ENCODE measurements at regions not wholly inside any gene's neighbourhood (a gene's known extent, or its start where the extent isn't known, plus 50 kb on each side); places are given as distances from the start of the nearest gene placed in this dataset.
"Not testable (repeated sequence)": the region's sequence is repeated elsewhere in the genome, so short reads cannot be mapped to it uniquely, and the experiment has no call there.

DNA sequence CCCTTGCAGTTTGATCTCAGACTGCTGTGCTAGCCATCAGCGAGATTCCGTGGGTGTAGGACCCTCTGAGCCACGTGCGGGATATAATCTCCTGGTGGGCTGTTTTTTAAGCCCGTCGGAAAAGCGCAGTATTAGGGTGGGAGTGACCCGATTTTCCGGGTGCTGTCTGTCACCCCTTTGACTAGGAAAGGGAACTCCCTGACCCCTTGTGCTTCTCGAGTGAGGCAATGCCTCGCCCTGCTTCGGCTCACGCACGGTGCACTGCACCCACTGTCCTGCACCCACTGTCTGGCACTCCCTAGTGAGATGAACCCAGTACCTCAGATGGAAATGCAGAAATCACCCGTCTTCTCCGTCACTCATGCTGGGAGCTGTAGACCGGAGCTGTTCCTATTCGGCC is 728.9 kb upstream of the SPRY2 start:
- H3K4me3 ChIP-seq (ENCODE audit: low read depth, low read length); H3K4me1 ChIP-seq (ENCODE audit: control insufficient read depth, insufficient read depth, low read length); H3K27me3 ChIP-seq (ENCODE audit: control insufficient read depth, insufficient read depth, low read length); H3K36me3 ChIP-seq (ENCODE audit: control insufficient read depth, insufficient read depth, low read length); H3K9me3 ChIP-seq (ENCODE audit: control insufficient read depth, insufficient read depth, low read length); H3K9ac ChIP-seq (ENCODE audit: low read depth, low read length): not testable (repeated sequence)

DNA sequence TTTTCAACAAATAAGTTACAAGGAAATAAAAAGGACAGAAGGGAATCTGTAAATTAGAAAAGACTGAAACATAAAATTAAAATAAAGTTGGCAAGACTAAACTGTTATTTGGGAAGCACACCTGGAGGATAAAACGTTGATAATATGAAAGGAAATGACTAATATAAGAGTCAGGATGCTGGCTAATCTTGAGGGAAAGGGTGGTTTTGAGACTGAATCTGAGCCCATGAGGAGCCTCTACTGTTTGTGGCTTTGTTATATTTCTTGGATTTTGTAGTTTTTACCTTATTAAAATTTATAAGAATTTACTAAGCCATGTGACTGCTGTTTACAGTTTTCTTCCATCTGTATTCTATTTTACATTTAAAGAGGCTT is 718.0 kb upstream of the SPRY2 start:
- Histone ChIP-seq H3K4me1 (ENCODE audit: control insufficient read depth, insufficient read depth, low read length) (no peaks in the 10 kb centered on the region), H3K36me3 (ENCODE audit: control insufficient read depth, insufficient read depth, low read length) (no peaks in the 10 kb centered on the region), H3K9ac (ENCODE audit: low read depth, low read length) (no peak overlapping the region), H3K4me3 (ENCODE audit: low read depth, low read length) (no peak overlapping the region), H3K27me3 (ENCODE audit: control insufficient read depth, insufficient read depth, low read length) (no peaks in the 10 kb centered on the region), H3K9me3 (ENCODE audit: control insufficient read depth, insufficient read depth, low read length) (no peaks in the 10 kb centered on the region)

DNA sequence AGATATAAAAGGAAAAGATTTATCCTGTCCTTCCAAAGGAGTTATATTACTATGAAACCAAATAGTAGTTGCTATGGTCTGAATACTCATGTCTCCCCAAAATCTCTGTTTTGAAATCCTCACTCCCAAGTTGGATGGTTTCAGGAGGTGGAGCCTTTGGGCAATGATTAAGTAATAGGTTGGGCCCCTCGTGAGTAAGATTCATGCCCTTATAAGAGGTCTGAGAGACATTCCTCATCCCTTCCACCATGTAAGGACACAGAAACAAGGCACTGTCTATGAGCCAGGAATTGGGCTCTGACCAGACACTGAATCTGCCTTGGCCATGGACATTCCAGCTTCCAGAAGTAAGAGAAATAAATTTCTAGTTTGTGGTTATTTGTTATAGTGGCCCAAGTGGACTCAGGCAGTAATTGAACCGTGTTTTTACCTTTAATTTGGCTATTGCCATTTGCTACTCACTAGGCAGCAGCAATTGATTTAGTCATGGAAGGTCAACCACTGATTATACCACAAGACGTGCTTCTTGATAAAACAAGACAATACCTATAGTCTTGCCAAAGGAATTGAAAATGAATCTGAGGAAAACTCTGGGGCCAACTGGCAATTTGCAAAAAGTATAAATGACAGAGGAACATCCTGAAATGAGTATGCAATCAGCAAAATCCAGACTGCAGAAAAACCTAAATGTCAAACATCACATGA is 717.4 kb upstream of the SPRY2 start:
- H3K27me3 ChIP-seq (ENCODE audit: control insufficient read depth, insufficient read depth, low read length) = no peaks in the 10 kb centered on the region
- H3K4me1 ChIP-seq (ENCODE audit: control insufficient read depth, insufficient read depth, low read length) = no peaks in the 10 kb centered on the region
- no peaks in the 10 kb centered on the region for H3K36me3 ChIP-seq (ENCODE audit: control insufficient read depth, insufficient read depth, low read length)
- no peak overlapping the region for H3K9ac ChIP-seq (ENCODE audit: low read depth, low read length)
- no peaks in the 10 kb centered on the region for H3K9me3 ChIP-seq (ENCODE audit: control insufficient read depth, insufficient read depth, low read length)
- H3K4me3 ChIP-seq (ENCODE audit: low read depth, low read length) = no peak overlapping the region

DNA sequence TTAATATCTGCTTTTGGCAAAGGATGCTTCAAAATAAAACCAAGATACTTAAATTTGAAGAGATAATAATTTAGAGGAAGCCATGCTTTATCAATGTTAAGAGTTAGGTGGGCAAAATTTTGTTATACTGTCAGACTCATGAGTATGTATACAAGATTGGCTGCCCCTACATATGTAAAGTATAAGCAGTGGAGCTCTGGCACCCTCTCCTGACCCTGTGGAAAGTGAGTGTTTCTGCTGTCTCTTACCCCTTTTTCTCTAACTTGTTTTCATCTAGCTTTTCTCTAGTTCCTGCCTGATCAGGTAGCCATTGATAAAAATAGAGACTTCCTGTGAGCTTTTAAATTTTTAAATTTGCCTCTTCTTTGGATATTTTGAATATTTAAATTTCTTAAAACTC is 710.9 kb upstream of the SPRY2 start:
- no peak overlapping the region for H3K4me3 ChIP-seq (ENCODE audit: low read depth, low read length)
- H3K9ac ChIP-seq (ENCODE audit: low read depth, low read length) = no peak overlapping the region
- H3K4me1 ChIP-seq (ENCODE audit: control insufficient read depth, insufficient read depth, low read length) = no peaks in the 10 kb centered on the region
- no peaks in the 10 kb centered on the region for H3K9me3 ChIP-seq (ENCODE audit: control insufficient read depth, insufficient read depth, low read length)
- H3K27me3 ChIP-seq (ENCODE audit: control insufficient read depth, insufficient read depth, low read length) = no peaks in the 10 kb centered on the region
- no peaks in the 10 kb centered on the region for H3K36me3 ChIP-seq (ENCODE audit: control insufficient read depth, insufficient read depth, low read length)

DNA sequence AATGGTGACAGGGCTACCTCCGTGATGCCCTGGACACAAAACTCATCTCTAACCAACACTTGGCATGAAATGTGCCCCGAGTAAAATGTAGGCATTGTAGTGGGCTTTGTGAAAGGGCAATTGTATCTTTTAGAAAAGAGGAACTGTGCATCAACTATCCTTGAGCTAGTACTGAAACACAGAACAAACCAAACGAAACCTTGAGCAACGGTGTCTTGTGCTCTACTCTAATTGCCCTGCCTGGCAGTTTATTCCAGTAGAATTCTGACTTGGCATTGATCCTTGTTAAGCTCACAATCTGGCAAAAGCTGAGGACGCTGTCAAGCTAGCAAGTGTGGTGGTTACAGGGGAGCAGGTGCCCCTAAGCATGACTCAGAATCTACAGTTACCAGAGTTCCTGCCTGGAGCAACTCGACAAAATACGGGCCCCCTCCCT is 707.1 kb upstream of the SPRY2 start:
- Histone ChIP-seq H3K4me1 (ENCODE audit: control insufficient read depth, insufficient read depth, low read length) (no peaks in the 10 kb centered on the region), H3K27me3 (ENCODE audit: control insufficient read depth, insufficient read depth, low read length) (no peaks in the 10 kb centered on the region), H3K36me3 (ENCODE audit: control insufficient read depth, insufficient read depth, low read length) (no peaks in the 10 kb centered on the region), H3K9ac (ENCODE audit: low read depth, low read length) (no peak overlapping the region), H3K4me3 (ENCODE audit: low read depth, low read length) (no peak overlapping the region), H3K9me3 (ENCODE audit: control insufficient read depth, insufficient read depth, low read length) (no peaks in the 10 kb centered on the region)

DNA sequence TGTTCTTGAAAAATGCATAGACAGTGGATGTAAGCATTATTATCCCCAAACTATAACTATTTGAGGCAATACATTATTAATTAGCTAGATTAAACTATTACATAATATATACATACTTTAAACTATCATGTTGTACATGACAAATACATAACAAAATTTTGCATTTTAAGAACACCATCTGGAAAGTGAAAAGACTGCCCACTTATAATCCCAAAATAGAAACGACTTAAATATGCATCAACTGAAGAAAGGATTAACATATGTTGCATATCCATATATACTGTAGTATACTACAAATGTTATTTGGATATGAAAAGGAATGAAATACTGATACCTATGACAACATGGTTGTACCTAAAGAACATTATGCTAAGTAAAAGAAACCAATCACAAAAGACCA is 700.8 kb upstream of the SPRY2 start:
- no peak overlapping the region for H3K4me3 ChIP-seq (ENCODE audit: low read depth, low read length)
- no peaks in the 10 kb centered on the region for H3K9me3 ChIP-seq (ENCODE audit: control insufficient read depth, insufficient read depth, low read length)
- no peaks in the 10 kb centered on the region for H3K27me3 ChIP-seq (ENCODE audit: control insufficient read depth, insufficient read depth, low read length)
- H3K4me1 ChIP-seq (ENCODE audit: control insufficient read depth, insufficient read depth, low read length) = no peaks in the 10 kb centered on the region
- H3K36me3 ChIP-seq (ENCODE audit: control insufficient read depth, insufficient read depth, low read length) = no peaks in the 10 kb centered on the region
- no peak overlapping the region for H3K9ac ChIP-seq (ENCODE audit: low read depth, low read length)

DNA sequence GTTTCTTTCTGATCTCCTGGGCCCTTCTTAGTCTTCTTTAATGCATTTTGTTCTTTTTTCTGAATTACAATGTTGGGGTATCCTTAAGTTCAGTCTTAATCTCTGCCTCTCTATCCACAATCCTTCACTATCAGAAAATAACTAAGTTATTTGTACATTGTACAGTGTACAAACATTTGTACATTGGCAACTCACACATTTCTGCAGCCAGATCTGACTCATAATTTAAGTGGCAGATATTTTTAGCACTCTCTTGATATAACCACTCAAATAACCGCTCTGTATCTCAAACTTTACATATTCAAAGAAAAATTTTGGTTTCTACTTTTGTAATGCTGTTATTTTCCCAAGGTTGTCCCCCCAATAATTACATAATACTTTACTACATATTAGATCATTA is 691.1 kb upstream of the SPRY2 start:
- no peaks in the 10 kb centered on the region for H3K9me3 ChIP-seq (ENCODE audit: control insufficient read depth, insufficient read depth, low read length)
- H3K36me3 ChIP-seq (ENCODE audit: control insufficient read depth, insufficient read depth, low read length) = no peaks in the 10 kb centered on the region
- H3K4me3 ChIP-seq (ENCODE audit: low read depth, low read length) = no peak overlapping the region
- H3K9ac ChIP-seq (ENCODE audit: low read depth, low read length) = no peak overlapping the region
- H3K27me3 ChIP-seq (ENCODE audit: control insufficient read depth, insufficient read depth, low read length) = no peaks in the 10 kb centered on the region
- no peaks in the 10 kb centered on the region for H3K4me1 ChIP-seq (ENCODE audit: control insufficient read depth, insufficient read depth, low read length)

DNA sequence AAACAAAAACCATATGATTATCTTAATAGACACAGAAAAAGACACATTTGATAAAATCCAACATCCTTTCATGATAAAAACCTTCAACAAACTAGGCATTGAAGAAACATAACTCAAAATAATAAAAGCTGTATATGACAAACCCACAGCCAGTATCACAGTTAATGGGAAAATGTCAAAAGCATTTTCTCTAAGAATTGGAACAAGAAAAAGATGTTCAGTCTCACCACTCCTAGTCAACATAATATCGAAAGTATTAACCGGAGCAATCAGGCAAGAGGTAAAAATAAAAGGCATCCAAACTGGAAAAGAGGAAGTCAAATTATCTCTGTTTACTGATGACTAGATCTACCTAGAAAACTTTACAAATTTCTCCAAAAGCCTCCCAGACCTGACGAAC is 684.2 kb upstream of the SPRY2 start:
- Histone ChIP-seq H3K4me1 (ENCODE audit: control insufficient read depth, insufficient read depth, low read length) (no peaks in the 10 kb centered on the region), H3K36me3 (ENCODE audit: control insufficient read depth, insufficient read depth, low read length) (no peaks in the 10 kb centered on the region), H3K9me3 (ENCODE audit: control insufficient read depth, insufficient read depth, low read length) (no peaks in the 10 kb centered on the region), H3K4me3 (ENCODE audit: low read depth, low read length) (no peak overlapping the region), H3K9ac (ENCODE audit: low read depth, low read length) (no peak overlapping the region), H3K27me3 (ENCODE audit: control insufficient read depth, insufficient read depth, low read length) (no peaks in the 10 kb centered on the region)

DNA sequence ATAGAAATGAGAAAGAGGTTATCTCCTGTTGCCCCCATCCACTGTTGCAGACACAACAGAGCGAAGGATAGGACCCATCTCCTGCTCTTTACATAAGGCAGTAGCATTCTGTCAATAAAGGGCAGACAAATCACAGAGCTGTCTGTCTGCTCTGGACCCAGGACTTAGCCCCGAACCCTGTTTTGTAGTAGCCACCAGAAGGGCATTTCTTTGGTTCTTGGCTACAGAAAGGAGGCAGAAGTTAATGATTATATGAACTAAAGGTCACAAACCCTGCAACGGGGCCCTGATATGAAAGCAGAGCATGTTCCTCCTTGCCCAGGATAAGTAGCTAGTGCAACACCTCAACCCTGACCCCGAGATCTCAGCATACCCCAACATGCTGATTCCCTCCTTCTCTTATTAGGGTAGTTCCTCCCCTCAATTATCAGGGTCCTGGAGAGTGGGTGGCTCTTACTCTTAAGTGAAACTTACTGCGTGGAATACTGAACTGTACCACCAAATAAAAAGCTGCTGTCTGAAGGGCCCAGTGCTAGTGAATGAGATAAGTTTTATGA is 680.4 kb upstream of the SPRY2 start:
- H3K36me3 ChIP-seq (ENCODE audit: control insufficient read depth, insufficient read depth, low read length) = no peaks in the 10 kb centered on the region
- H3K4me1 ChIP-seq (ENCODE audit: control insufficient read depth, insufficient read depth, low read length) = no peaks in the 10 kb centered on the region
- H3K27me3 ChIP-seq (ENCODE audit: control insufficient read depth, insufficient read depth, low read length) = no peaks in the 10 kb centered on the region
- no peak overlapping the region for H3K4me3 ChIP-seq (ENCODE audit: low read depth, low read length)
- no peak overlapping the region for H3K9ac ChIP-seq (ENCODE audit: low read depth, low read length)
- H3K9me3 ChIP-seq (ENCODE audit: control insufficient read depth, insufficient read depth, low read length) = no peaks in the 10 kb centered on the region

DNA sequence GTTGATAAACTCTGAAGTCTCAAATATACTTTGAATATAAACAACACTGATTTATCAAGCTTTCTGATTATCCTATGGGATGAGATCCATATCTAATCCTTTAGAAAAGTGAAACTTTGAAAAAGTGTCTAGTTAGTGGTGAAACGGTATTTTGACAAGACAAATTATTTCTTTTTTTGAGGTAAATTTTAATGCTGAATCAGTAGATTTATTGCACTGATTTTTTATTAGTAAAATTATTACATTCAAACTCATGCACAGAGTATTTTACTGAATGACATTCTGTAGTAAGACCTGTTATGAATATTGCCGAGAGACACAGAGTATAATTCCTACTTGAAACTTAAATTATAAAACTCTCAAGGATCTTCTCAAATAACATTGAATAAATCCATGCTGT is 679.1 kb upstream of the SPRY2 start:
- Histone ChIP-seq H3K36me3 (ENCODE audit: control insufficient read depth, insufficient read depth, low read length) (no peaks in the 10 kb centered on the region), H3K4me1 (ENCODE audit: control insufficient read depth, insufficient read depth, low read length) (no peaks in the 10 kb centered on the region), H3K9ac (ENCODE audit: low read depth, low read length) (no peak overlapping the region), H3K9me3 (ENCODE audit: control insufficient read depth, insufficient read depth, low read length) (no peaks in the 10 kb centered on the region), H3K4me3 (ENCODE audit: low read depth, low read length) (no peak overlapping the region), H3K27me3 (ENCODE audit: control insufficient read depth, insufficient read depth, low read length) (no peaks in the 10 kb centered on the region)

DNA sequence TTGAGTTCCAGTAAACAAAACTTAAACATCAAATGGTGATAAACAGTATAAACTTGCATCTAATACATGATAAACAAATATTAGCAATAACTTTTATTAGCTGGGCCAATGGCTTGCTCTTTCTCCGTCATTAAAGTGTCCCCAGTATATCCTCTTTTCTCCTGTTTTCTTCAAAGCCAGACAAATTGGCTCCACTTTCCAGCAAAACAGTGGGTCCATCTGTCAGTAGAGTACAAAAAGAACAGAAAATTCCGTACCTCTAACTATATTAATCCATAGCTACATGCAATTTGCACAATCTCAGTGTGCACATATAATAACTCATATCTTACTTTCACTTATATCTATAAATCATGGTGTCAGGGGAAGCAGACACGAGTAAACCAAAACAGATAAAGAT is 678.0 kb upstream of the SPRY2 start:
- H3K27me3 ChIP-seq (ENCODE audit: control insufficient read depth, insufficient read depth, low read length) = no peaks in the 10 kb centered on the region
- no peaks in the 10 kb centered on the region for H3K36me3 ChIP-seq (ENCODE audit: control insufficient read depth, insufficient read depth, low read length)
- H3K4me3 ChIP-seq (ENCODE audit: low read depth, low read length) = no peak overlapping the region
- no peaks in the 10 kb centered on the region for H3K4me1 ChIP-seq (ENCODE audit: control insufficient read depth, insufficient read depth, low read length)
- H3K9ac ChIP-seq (ENCODE audit: low read depth, low read length) = no peak overlapping the region
- H3K9me3 ChIP-seq (ENCODE audit: control insufficient read depth, insufficient read depth, low read length) = no peaks in the 10 kb centered on the region

DNA sequence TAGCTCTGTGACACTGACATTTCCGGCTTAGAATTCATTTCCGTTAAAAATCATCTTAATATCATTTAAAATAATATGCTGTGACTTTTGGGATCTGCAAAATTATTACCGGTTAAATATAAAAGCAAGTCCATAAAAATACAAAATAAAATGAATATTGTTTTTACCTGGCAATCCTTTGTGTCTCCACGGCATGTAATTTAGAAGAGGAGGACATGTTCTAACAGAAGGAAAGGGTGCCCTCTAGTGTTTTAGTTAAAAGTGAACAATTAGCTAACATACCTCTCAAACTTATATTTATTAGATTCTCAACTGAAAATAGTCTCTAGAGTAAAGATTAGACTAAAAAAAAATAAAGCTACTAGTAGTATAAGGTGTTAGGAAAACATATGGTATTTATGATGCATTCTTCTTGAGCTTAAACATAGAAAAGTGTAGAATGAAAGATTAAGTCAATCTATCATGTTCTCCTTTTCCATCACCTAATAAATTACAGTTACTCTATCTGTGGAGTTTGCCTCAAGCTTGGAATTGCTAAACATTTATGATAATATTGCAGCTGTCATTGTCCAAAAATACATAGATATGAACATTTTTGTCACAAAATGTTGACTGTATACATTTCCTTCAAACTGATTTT is 676.7 kb upstream of the SPRY2 start:
- H3K4me1 ChIP-seq (ENCODE audit: control insufficient read depth, insufficient read depth, low read length) = no peaks in the 10 kb centered on the region
- no peak overlapping the region for H3K9ac ChIP-seq (ENCODE audit: low read depth, low read length)
- H3K4me3 ChIP-seq (ENCODE audit: low read depth, low read length) = no peak overlapping the region
- H3K36me3 ChIP-seq (ENCODE audit: control insufficient read depth, insufficient read depth, low read length) = no peaks in the 10 kb centered on the region
- H3K27me3 ChIP-seq (ENCODE audit: control insufficient read depth, insufficient read depth, low read length) = no peaks in the 10 kb centered on the region
- H3K9me3 ChIP-seq (ENCODE audit: control insufficient read depth, insufficient read depth, low read length) = no peaks in the 10 kb centered on the region
